K562 (cell line): ENCODE measurements at regions not wholly inside any gene's neighbourhood (a gene's known extent, or its start where the extent isn't known, plus 50 kb on each side); places are given as distances from the start of the nearest gene placed in this dataset.

ENCODE experiments used
- ATAC-seq: fragments of 200-7000 bp; cut with Tn5 transposase; 3 replicates; pipeline ENCODE4 v1.9.1; 2020; ENCODE audit warnings: moderate library complexity
- BruUV-seq: library from RNA; stranded (reverse); fragments of 400-500 nt; replicated peaks from 2 replicates; lab custom pipeline; 2021; lab: Mats Ljungman, UMichigan
- CTCF ChIA-PET: fragments of 300-600 bp; formaldehyde crosslinking; extraction: SDS; loops from one replicate; lab custom pipeline; 2021; ENCODE audit warnings: low intra/inter-chr PET ratio; lab: Yijun Ruan, JAX
- POLR2A ChIA-PET: fragments of 300-600, 350-650 bp; sonication (Branson Sonifier 250); formaldehyde crosslinking; extraction: SDS; loops from one replicate; lab custom pipeline; 2021; ENCODE audit warnings: antibody characterized with exemption, inconsistent platforms; lab: Yijun Ruan, JAX
- DNase-seq, 4 experiments: peaks; one replicate each; pipeline versions ENCODE4 v3.0.0 to v3.0.0-alpha.2; 2011 to 2018; ENCODE audit warnings: low spot score in 3 of 4, mixed read lengths in 3 of 4; ENCODE audit errors: extremely low read depth in 1 of 4
- FAIRE-seq: peaks from 2 replicates; lab custom pipeline; 2011; peaks lifted over from hg19 to GRCh38; lab: Jason Lieb, UNC
- H2AFZ ChIP-seq: 2 replicates; pipeline ENCODE4 v1.6.0; 2011; ENCODE audit warnings: low read depth, low read length, control low read depth, inconsistent platforms
- H3K27ac ChIP-seq: fragments of 200-600 bp; 3 replicates; pipeline ENCODE4 v1.8.0; 2011; ENCODE audit warnings: low read depth, mild to moderate bottlenecking, control low read depth, inconsistent platforms, low read length, moderate library complexity, mixed read lengths; ENCODE audit errors: extremely low read depth
- H3K27me3 ChIP-seq, 2 experiments: fragments of 300-600 bp in 1 of 2; 2 replicates in 1 of 2; 3 replicates in 1 of 2; pipeline versions ENCODE4 v1.6.0 to v1.8.0; 2011; ENCODE audit warnings: inconsistent platforms in 2 of 2, low read length in 2 of 2, mild to moderate bottlenecking in 1 of 2, mixed read lengths in 1 of 2, moderate library complexity in 1 of 2; ENCODE audit not compliant: control insufficient read depth in 2 of 2, insufficient read depth in 2 of 2
- H3K36me3 ChIP-seq: fragments of 300-600 bp; 3 replicates; pipeline ENCODE4 v1.8.0; 2011; ENCODE audit warnings: mild to moderate bottlenecking, low read length, inconsistent platforms; ENCODE audit not compliant: control insufficient read depth, insufficient read depth
- H3K4me1 ChIP-seq, 2 experiments: fragments of 200-600 bp in 1 of 2; replicated peaks in 1 of 2; 2 replicates in 1 of 2; 3 replicates in 1 of 2; pipeline versions ENCODE4 v1.5.1 to v1.8.0; 2011; ENCODE audit warnings: inconsistent platforms in 2 of 2, low read length in 2 of 2, mild to moderate bottlenecking in 1 of 2, mixed read lengths in 1 of 2, moderate library complexity in 1 of 2; ENCODE audit not compliant: control insufficient read depth in 2 of 2, insufficient read depth in 2 of 2
- H3K4me2 ChIP-seq: 2 replicates; pipeline ENCODE4 v1.6.1; 2011; ENCODE audit warnings: low read length, control low read depth, inconsistent platforms, mixed read lengths; ENCODE audit not compliant: insufficient read depth
- H3K4me3 ChIP-seq: fragments of 200-600 bp; sonication (generic), shearing (Covaris generic); 2 replicates; pipeline ENCODE4 v1.5.1; 2016; ENCODE audit warnings: control low read depth, inconsistent platforms
- H3K79me2 ChIP-seq: fragments of 200-600 bp; 3 replicates; pipeline ENCODE4 v1.8.0; 2011; ENCODE audit warnings: low read length, inconsistent platforms; ENCODE audit not compliant: control insufficient read depth, insufficient read depth
- H3K9ac ChIP-seq, 2 experiments: 2 replicates each; pipeline versions ENCODE4 v1.6.0 to v1.6.1; 2011; ENCODE audit warnings: low read depth in 2 of 2, low read length in 2 of 2, control low read depth in 1 of 2, inconsistent platforms in 1 of 2, mild to moderate bottlenecking in 1 of 2, mixed read lengths in 1 of 2; ENCODE audit not compliant: insufficient read depth in 1 of 2
- H3K9me1 ChIP-seq: one replicate; pipeline ENCODE4 v1.6.0; 2011; ENCODE audit warnings: inconsistent platforms, mild to moderate bottlenecking, low read length, moderate library complexity; ENCODE audit not compliant: control insufficient read depth, insufficient read depth
- H3K9me3 ChIP-seq: replicated peaks from 2 replicates; pipeline ENCODE4 v1.5.1; 2011; ENCODE audit warnings: low read depth, low read length, inconsistent platforms; ENCODE audit not compliant: control insufficient read depth, insufficient read depth
- H4K20me1 ChIP-seq: replicated peaks from 2 replicates; pipeline ENCODE4 v1.6.1; 2011; ENCODE audit warnings: low read length, inconsistent platforms, mixed read lengths; ENCODE audit not compliant: control insufficient read depth, insufficient read depth
- BDP1 ChIP-seq: IDR thresholded peaks from 3 replicates; pipeline ENCODE4 v1.6.1; 2011; ENCODE audit not compliant: insufficient read length, insufficient read depth
- ETS2 ChIP-seq: IDR thresholded peaks from 2 replicates; pipeline ENCODE4 v1.6.1; 2016; ENCODE audit warnings: borderline replicate concordance, missing genetic modification characterization, mild to moderate bottlenecking, moderate library complexity, missing compliant biosample characterization; ENCODE audit not compliant: poor library complexity, severe bottlenecking
- KLF16 ChIP-seq: IDR thresholded peaks from 2 replicates; pipeline ENCODE4 v1.6.1; 2016; ENCODE audit warnings: antibody characterized with exemption
- NR4A1 ChIP-seq, 2 experiments: fragments of 250-450 bp in 1 of 2; fragments of 450-650 bp in 1 of 2; sonication (Bioruptor Pico) in 1 of 2; IDR thresholded peaks; 2 replicates each; pipeline versions ENCODE4 v1.4.0 to v1.6.1; 2016 to 2020; ENCODE audit warnings: mild to moderate bottlenecking in 2 of 2, missing compliant biosample characterization in 1 of 2, missing genetic modification characterization in 1 of 2, moderate library complexity in 1 of 2
- RBM25 ChIP-seq: fragments of 200-400 bp; formaldehyde crosslinking; IDR thresholded peaks from 2 replicates; pipeline ENCODE4 v1.6.1; 2018; ENCODE audit warnings: low read length, low read depth, moderate library complexity; ENCODE audit not compliant: severe bottlenecking
- RNF219 ChIP-seq: fragments of 250-450 bp; sonication (Bioruptor Pico); IDR thresholded peaks from 2 replicates; pipeline ENCODE4 v1.5.0; 2022; ENCODE audit warnings: mild to moderate bottlenecking
- SNAPC5 ChIP-seq: fragments of 250-450 bp; sonication (Bioruptor Pico); IDR thresholded peaks from 2 replicates; pipeline ENCODE4 v1.8.0; 2021; ENCODE audit warnings: moderate library complexity, mild to moderate bottlenecking, inconsistent platforms
- SP2 ChIP-seq: IDR thresholded peaks from 2 replicates; pipeline ENCODE4 v1.6.1; 2011; ENCODE audit warnings: mild to moderate bottlenecking, low read depth, low read length, moderate library complexity; ENCODE audit not compliant: poor library complexity, severe bottlenecking; ENCODE audit errors: extremely low read depth
- THAP7 ChIP-seq: fragments of 250-450 bp; sonication (Bioruptor Pico); IDR thresholded peaks from 2 replicates; pipeline ENCODE4 v1.5.0; 2021
- WGBS: fragments of 100-300 bp; shearing (Covaris generic); methylation state at CpG from one replicate; pipeline ENCODE4 v1.1.6; 2016; ENCODE audit warnings: low coverage, mixed read lengths; ENCODE audit not compliant: insufficient coverage; ENCODE audit errors: missing lambda C conversion rate; 5-methylcytosine and 5-hydroxymethylcytosine counted together
- in situ Hi-C: fragments of 300-500 bp; cut with MboI; formaldehyde crosslinking; loops from 4 replicates; pipeline ENCODE4 v1.15.0; 2018; ENCODE audit warnings: inconsistent platforms, mixed read lengths
- intact Hi-C: fragments of 100-400 bp; cut with micrococcal nuclease; formaldehyde crosslinking; loops from 2 replicates; pipeline ENCODE4 v1.14.2; 2022
- TF ChIP-seq, protein P1 (sequence below): fragments of 450-650 bp; formaldehyde crosslinking; IDR thresholded peaks from 2 replicates; pipeline ENCODE4 v1.4.0; 2020; ENCODE audit warnings: mild to moderate bottlenecking, mixed read lengths

- H3K4me3 ChIP-seq: no peak overlapping the region
- H3K36me3 ChIP-seq: no peaks in the 10 kb centered on the region
- no peak overlapping the region for H3K27ac ChIP-seq
- no peaks in the 10 kb centered on the region for H3K27me3 ChIP-seq
- no peaks in the 10 kb centered on the region for H3K9me1 ChIP-seq
- WGBS: 71% methylated on average over 1 of the region's 1 CpG
- intact Hi-C loops: no loop called here
- FAIRE-seq (no peak), DNase-seq (no peak), ATAC-seq (no peak)
- H3K4me1 ChIP-seq: no peaks in the 10 kb centered on the region; a peak in 2 of 5 replicates
- no peaks in the 10 kb centered on the region for H3K79me2 ChIP-seq
- no peak overlapping the region for H2AFZ ChIP-seq
- H3K4me2 ChIP-seq: no peak overlapping the region
- CTCF ChIA-PET: no interaction called here
- in situ Hi-C loops: no loop called here
- H3K9me3 ChIP-seq: no peaks in the 10 kb centered on the region
- no peak overlapping the region for H3K9ac ChIP-seq
- POLR2A ChIA-PET: no interaction called here
- BruUV-seq: no TSS peak
- no peak for TF ChIP-seq KLF16
- TF ChIP-seq, protein P1, sequence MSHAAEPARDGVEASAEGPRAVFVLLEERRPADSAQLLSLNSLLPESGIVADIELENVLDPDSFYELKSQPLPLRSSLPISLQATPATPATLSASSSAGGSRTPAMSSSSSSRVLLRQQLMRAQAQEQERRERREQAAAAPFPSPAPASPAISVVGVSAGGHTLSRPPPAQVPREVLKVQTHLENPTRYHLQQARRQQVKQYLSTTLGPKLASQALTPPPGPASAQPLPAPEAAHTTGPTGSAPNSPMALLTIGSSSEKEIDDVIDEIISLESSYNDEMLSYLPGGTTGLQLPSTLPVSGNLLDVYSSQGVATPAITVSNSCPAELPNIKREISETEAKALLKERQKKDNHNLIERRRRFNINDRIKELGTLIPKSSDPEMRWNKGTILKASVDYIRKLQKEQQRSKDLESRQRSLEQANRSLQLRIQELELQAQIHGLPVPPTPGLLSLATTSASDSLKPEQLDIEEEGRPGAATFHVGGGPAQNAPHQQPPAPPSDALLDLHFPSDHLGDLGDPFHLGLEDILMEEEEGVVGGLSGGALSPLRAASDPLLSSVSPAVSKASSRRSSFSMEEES: no peak
- no peak for TF ChIP-seq THAP7 (CRISPR knock-in tag)
- no peak for TF ChIP-seq RBM25
- no peak for TF ChIP-seq ETS2 (tag)
- no peak for TF ChIP-seq SNAPC5 (CRISPR knock-in tag)
- no peak for TF ChIP-seq SP2
- TF ChIP-seq RNF219 (CRISPR knock-in tag): no peak
- TF ChIP-seq BDP1: no peak
- no peak for TF ChIP-seq NR4A1 (CRISPR knock-in tag; IDR thresholded peaks at IDR 0.05)
- no peak for TF ChIP-seq NR4A1 (tag; IDR thresholded peaks at IDR 0.05)
- H4K20me1 ChIP-seq: no peaks in the 10 kb centered on the region
Observed at GRCh38 chr3:153334558-153334957, 172.5 kb downstream of the RAP2B start.
